Panc1 (cell line): ENCODE measurements at regions not wholly inside any gene's neighbourhood (a gene's known extent, or its start where the extent isn't known, plus 50 kb on each side); places are given as distances from the start of the nearest gene placed in this dataset.

Experiments used
- ATAC-seq: fragments of 200-7000 bp; cut with Tn5 transposase; 2 replicates; pipeline ENCODE4 v1.9.1; 2020; ENCODE audit warnings: mild to moderate bottlenecking, moderate library complexity
- BruUV-seq: library from RNA; stranded (reverse); fragments of 400-500 nt; replicated peaks from 2 replicates; lab custom pipeline; 2021; lab: Mats Ljungman, UMichigan
- CTCF ChIA-PET: fragments of 300-600 bp; sonication (Branson Sonifier 250); formaldehyde crosslinking; loops from one replicate; lab custom pipeline; 2022; ENCODE audit warnings: antibody characterized with exemption; lab: Charles Lee
- POLR2A ChIA-PET: fragments of 300-600 bp; sonication (Branson Sonifier 250); formaldehyde crosslinking; loops from one replicate; lab custom pipeline; 2022; ENCODE audit warnings: antibody characterized with exemption; lab: Charles Lee
- DNase-seq: peaks from one replicate; pipeline ENCODE4 v3.0.0-alpha.2; 2010; ENCODE audit warnings: low read depth, low spot score
- H3K27ac ChIP-seq: 2 replicates; pipeline ENCODE4 v1.5.1; 2011; ENCODE audit warnings: mild to moderate bottlenecking, low read length, inconsistent platforms
- H3K27me3 ChIP-seq: fragments of 200-500 bp; sonication (Bioruptor generic); 2 replicates; pipeline ENCODE4 v1.6.0; 2014; ENCODE audit warnings: low read length, inconsistent platforms; ENCODE audit not compliant: control insufficient read depth, insufficient read depth
- H3K36me3 ChIP-seq: fragments of 200-500 bp; sonication (Bioruptor generic); 2 replicates; pipeline ENCODE4 v1.5.1; 2014; ENCODE audit warnings: inconsistent platforms, mild to moderate bottlenecking, low read length, moderate library complexity; ENCODE audit not compliant: control insufficient read depth, insufficient read depth
- H3K4me1 ChIP-seq: 2 replicates; pipeline ENCODE4 v1.5.1; 2011; ENCODE audit warnings: inconsistent platforms, mild to moderate bottlenecking, low read length, moderate library complexity; ENCODE audit not compliant: control insufficient read depth, insufficient read depth
- H3K4me3 ChIP-seq, 2 experiments: 2 replicates each; pipeline ENCODE4 v1.5.1; 2011 to 2012; ENCODE audit warnings: low read depth in 2 of 2, low read length in 2 of 2, mild to moderate bottlenecking in 2 of 2, inconsistent platforms in 1 of 2, moderate library complexity in 1 of 2
- H3K9me3 ChIP-seq: fragments of 200-500 bp; sonication (Bioruptor generic); 2 replicates; pipeline ENCODE4 v1.5.1; 2014; ENCODE audit warnings: low read depth, mild to moderate bottlenecking, inconsistent platforms, low read length, moderate library complexity; ENCODE audit not compliant: control insufficient read depth, insufficient read depth
- POLR2AphosphoS5 ChIP-seq: IDR thresholded peaks from 2 replicates; pipeline ENCODE4 v1.6.1; 2012; ENCODE audit warnings: mild to moderate bottlenecking, low read depth, low read length, moderate library complexity
- SIN3A ChIP-seq: IDR thresholded peaks from 2 replicates; pipeline ENCODE4 v1.6.1; 2012; ENCODE audit warnings: low read depth, mild to moderate bottlenecking, low read length, moderate library complexity, borderline replicate concordance; ENCODE audit not compliant: insufficient read depth
- TCF7L2 ChIP-seq: IDR thresholded peaks from 2 replicates; pipeline ENCODE4 v1.6.1; 2011; ENCODE audit warnings: mild to moderate bottlenecking, low read depth, low read length, inconsistent platforms
- in situ Hi-C: cut with HindIII; loops from 2 replicates; pipeline ENCODE4 v1.10.0; 2016; ENCODE audit warnings: low sequenced_read_pairs, low pct_unique_long_range_greater_than_20kb
- intact Hi-C: fragments of 100-400 bp; cut with micrococcal nuclease; formaldehyde crosslinking; loops from one replicate; pipeline ENCODE4 v1.10.0; 2022; ENCODE audit not compliant: unreplicated experiment
- TF ChIP-seq, protein P1 (sequence below): fragments of 450-650 bp; IDR thresholded peaks from 2 replicates; pipeline ENCODE4 v1.5.1; 2017; ENCODE audit warnings: mild to moderate bottlenecking
- TF ChIP-seq, protein P2 (sequence below), 2 experiments: IDR thresholded peaks; 2 replicates each; pipeline ENCODE4 v1.6.1; 2011 to 2012; ENCODE audit warnings: low read depth in 2 of 2, control low read depth in 1 of 2, low read length in 1 of 2, mild to moderate bottlenecking in 1 of 2, moderate library complexity in 1 of 2; ENCODE audit not compliant: insufficient read depth in 1 of 2

DNA sequence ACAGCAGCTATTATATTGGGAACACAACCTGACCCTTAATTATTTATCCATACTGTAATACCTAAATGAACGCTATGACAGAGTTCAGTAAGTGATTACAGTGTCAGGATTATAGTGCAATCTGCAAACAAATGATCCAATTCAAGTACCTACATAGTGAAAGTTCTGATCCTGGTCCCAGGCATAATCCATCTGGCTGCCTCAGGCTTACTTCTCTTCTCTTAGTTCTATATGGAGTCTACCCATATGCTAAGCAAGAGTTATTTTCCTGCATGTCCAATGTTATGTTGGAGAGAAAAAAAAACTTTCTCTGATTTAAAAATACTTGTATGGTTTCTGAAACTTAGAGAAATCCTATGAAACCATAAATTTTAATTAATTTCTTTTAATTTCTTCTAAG is 1487.7 kb upstream of the SLC10A2 start:
- in situ Hi-C loops (no loop called here), intact Hi-C loops (no loop called here)
- ChIA-PET POLR2A (no interaction called here), CTCF (no interaction called here)
- H3K4me1 ChIP-seq, result no peaks in the 10 kb centered on the region
- H3K27ac ChIP-seq, result no peak overlapping the region
- H3K9me3 ChIP-seq, result no peaks in the 10 kb centered on the region
- ATAC-seq (no peak), DNase-seq (no peak)
- TF ChIP-seq, protein P1, sequence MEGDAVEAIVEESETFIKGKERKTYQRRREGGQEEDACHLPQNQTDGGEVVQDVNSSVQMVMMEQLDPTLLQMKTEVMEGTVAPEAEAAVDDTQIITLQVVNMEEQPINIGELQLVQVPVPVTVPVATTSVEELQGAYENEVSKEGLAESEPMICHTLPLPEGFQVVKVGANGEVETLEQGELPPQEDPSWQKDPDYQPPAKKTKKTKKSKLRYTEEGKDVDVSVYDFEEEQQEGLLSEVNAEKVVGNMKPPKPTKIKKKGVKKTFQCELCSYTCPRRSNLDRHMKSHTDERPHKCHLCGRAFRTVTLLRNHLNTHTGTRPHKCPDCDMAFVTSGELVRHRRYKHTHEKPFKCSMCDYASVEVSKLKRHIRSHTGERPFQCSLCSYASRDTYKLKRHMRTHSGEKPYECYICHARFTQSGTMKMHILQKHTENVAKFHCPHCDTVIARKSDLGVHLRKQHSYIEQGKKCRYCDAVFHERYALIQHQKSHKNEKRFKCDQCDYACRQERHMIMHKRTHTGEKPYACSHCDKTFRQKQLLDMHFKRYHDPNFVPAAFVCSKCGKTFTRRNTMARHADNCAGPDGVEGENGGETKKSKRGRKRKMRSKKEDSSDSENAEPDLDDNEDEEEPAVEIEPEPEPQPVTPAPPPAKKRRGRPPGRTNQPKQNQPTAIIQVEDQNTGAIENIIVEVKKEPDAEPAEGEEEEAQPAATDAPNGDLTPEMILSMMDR, result no peak
- no peak for TF ChIP-seq POLR2AphosphoS5
- TF ChIP-seq, protein P2, sequence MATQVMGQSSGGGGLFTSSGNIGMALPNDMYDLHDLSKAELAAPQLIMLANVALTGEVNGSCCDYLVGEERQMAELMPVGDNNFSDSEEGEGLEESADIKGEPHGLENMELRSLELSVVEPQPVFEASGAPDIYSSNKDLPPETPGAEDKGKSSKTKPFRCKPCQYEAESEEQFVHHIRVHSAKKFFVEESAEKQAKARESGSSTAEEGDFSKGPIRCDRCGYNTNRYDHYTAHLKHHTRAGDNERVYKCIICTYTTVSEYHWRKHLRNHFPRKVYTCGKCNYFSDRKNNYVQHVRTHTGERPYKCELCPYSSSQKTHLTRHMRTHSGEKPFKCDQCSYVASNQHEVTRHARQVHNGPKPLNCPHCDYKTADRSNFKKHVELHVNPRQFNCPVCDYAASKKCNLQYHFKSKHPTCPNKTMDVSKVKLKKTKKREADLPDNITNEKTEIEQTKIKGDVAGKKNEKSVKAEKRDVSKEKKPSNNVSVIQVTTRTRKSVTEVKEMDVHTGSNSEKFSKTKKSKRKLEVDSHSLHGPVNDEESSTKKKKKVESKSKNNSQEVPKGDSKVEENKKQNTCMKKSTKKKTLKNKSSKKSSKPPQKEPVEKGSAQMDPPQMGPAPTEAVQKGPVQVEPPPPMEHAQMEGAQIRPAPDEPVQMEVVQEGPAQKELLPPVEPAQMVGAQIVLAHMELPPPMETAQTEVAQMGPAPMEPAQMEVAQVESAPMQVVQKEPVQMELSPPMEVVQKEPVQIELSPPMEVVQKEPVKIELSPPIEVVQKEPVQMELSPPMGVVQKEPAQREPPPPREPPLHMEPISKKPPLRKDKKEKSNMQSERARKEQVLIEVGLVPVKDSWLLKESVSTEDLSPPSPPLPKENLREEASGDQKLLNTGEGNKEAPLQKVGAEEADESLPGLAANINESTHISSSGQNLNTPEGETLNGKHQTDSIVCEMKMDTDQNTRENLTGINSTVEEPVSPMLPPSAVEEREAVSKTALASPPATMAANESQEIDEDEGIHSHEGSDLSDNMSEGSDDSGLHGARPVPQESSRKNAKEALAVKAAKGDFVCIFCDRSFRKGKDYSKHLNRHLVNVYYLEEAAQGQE (IDR thresholded peaks at IDR 0.05; ENCODE audit: insufficient read depth in 1 of 2, low read depth in 2 of 2, low read length in 1 of 2), result no peak
- no peak for TF ChIP-seq SIN3A
- TF ChIP-seq TCF7L2, result no peak
- no peaks in the 10 kb centered on the region for H3K27me3 ChIP-seq
- no peak overlapping the region for H3K4me3 ChIP-seq
- H3K36me3 ChIP-seq, result no peaks in the 10 kb centered on the region
- no TSS peak for BruUV-seq

DNA sequence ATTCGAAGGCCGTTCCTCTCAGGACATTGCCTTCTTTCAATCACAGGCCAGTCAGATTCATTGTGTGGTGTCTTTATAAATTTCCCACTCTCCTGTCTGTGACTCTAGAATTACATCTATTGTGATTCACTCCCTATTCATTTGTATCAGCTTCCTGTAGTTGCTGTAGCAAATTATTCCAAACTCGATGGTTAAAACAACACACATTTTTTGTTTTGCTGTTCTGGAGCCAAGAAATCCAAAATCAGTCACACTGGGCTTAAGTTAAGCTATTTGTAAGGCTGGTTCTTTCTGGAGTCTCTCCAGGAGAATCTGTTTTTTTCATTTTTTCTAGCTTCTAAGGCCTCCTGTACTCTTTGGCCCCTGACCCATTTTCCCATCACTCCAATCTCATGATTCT is 1487.0 kb upstream of the SLC10A2 start:
- ChIA-PET CTCF (no interaction called here), POLR2A (no interaction called here)
- Histone ChIP-seq H3K36me3 (no peaks in the 10 kb centered on the region), H3K9me3 (no peaks in the 10 kb centered on the region), H3K27ac (no peak overlapping the region), H3K27me3 (no peaks in the 10 kb centered on the region), H3K4me1 (no peaks in the 10 kb centered on the region), H3K4me3 (no peak overlapping the region)
- in situ Hi-C loops, result no loop called here
- intact Hi-C loops, result no loop called here
- ATAC-seq (no peak), DNase-seq (no peak)
- TF ChIP-seq SIN3A, result no peak
- no TSS peak for BruUV-seq

DNA sequence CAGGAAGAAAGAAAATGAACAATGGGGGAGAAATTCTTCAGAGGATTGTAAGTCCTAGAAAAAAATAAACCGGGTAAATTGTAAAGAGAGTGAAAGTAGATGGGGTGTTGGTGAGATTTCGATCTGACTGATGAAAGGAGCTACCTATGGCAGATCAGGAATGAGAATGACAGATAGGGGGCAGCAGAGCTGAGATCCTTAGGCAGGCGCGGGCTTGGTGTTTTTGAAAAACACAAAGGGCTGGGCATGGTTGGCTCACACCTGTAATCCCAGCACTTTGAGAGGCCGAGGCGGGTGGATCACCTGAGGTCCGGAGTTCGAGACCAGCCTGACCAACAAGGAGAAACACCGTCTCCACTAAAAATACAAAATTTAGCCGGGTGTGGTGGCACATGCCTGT is 1468.6 kb upstream of the SLC10A2 start:
- POLR2A ChIA-PET, result no interaction called here
- DNase-seq (no peak), ATAC-seq (no peak)
- H3K9me3 ChIP-seq, result no peaks in the 10 kb centered on the region
- no peaks in the 10 kb centered on the region for H3K36me3 ChIP-seq
- H3K4me3 ChIP-seq, result no peak overlapping the region
- intact Hi-C loops, result no loop called here
- no peaks in the 10 kb centered on the region for H3K27me3 ChIP-seq
- TF ChIP-seq, protein P2 (IDR thresholded peaks at IDR 0.05; ENCODE audit: insufficient read depth in 1 of 2, low read depth in 2 of 2, low read length in 1 of 2), result no peak
- TF ChIP-seq, protein P1, result peak; percentile 21; the same call in 1 of the 2 replicates
- TF ChIP-seq TCF7L2 (no peak), SIN3A (no peak), POLR2AphosphoS5 (no peak)
- in situ Hi-C loops, result no loop called here
- no peaks in the 10 kb centered on the region for H3K4me1 ChIP-seq
- BruUV-seq, result no TSS peak
- CTCF ChIA-PET, result no interaction called here
- no peak overlapping the region for H3K27ac ChIP-seq
